ENCODE measurements at regions not wholly inside any gene's neighbourhood (a gene's known extent, or its start where the extent isn't known, plus 50 kb on each side); places are given as distances from the start of the nearest gene placed in this dataset.
"Not testable (repeated sequence)": the region's sequence is repeated elsewhere in the genome, so short reads cannot be mapped to it uniquely, and the experiment has no call there.

- Mint-ChIP-seq H3K27me3 (ENCODE audit: unreplicated experiment) (no peaks in the 10 kb centered on the region), H3K4me3 (ENCODE audit: unreplicated experiment) (no peak overlapping the region), H3K9me3 (ENCODE audit: unreplicated experiment) (no peaks in the 10 kb centered on the region), H3K36me3 (ENCODE audit: unreplicated experiment) (no peaks in the 10 kb centered on the region), H3K4me1 (ENCODE audit: unreplicated experiment) (no peaks in the 10 kb centered on the region), H3K27ac (ENCODE audit: unreplicated experiment) (no peak overlapping the region)
- DNase-seq (ENCODE audit: extremely low spot score, unreplicated experiment): no peak
- no peak for TF ChIP-seq CTCF (IDR thresholded peaks at IDR 0.05)
Measured at GRCh38 chr4:34964613-34965012, 1279.7 kb downstream of the ARAP2 start.

- no peak overlapping the region for H3K27ac Mint-ChIP-seq (ENCODE audit: unreplicated experiment)
- no peak for TF ChIP-seq CTCF (IDR thresholded peaks at IDR 0.05)
Measured at GRCh38 chr4:34972189-34972588, 1272.1 kb downstream of the ARAP2 start.

GRCh38 chr4:34973650-34974312 lies 1270.5 kb downstream of the ARAP2 start:
- no peaks in the 10 kb centered on the region for H3K36me3 Mint-ChIP-seq (ENCODE audit: unreplicated experiment)
- H3K27ac Mint-ChIP-seq (ENCODE audit: unreplicated experiment): no peak overlapping the region
- no peaks in the 10 kb centered on the region for H3K27me3 Mint-ChIP-seq (ENCODE audit: unreplicated experiment)
- no peak for DNase-seq (ENCODE audit: extremely low spot score, unreplicated experiment)
- no peak for TF ChIP-seq CTCF (IDR thresholded peaks at IDR 0.05)
- H3K4me1 Mint-ChIP-seq (ENCODE audit: unreplicated experiment): no peaks in the 10 kb centered on the region
- H3K9me3 Mint-ChIP-seq (ENCODE audit: unreplicated experiment): peaks cover 3% of the 10 kb centered on the region
- H3K4me3 Mint-ChIP-seq (ENCODE audit: unreplicated experiment): no peak overlapping the region

More at GRCh38 chr4:34972189-34972588, 1272.1 kb downstream of the ARAP2 start:
- no peaks in the 10 kb centered on the region for H3K36me3 Mint-ChIP-seq (ENCODE audit: unreplicated experiment)
- no peak for DNase-seq (ENCODE audit: extremely low spot score, unreplicated experiment)
- H3K27me3 Mint-ChIP-seq (ENCODE audit: unreplicated experiment): no peaks in the 10 kb centered on the region
- no peaks in the 10 kb centered on the region for H3K9me3 Mint-ChIP-seq (ENCODE audit: unreplicated experiment)
- H3K4me1 Mint-ChIP-seq (ENCODE audit: unreplicated experiment): no peaks in the 10 kb centered on the region
- no peak overlapping the region for H3K4me3 Mint-ChIP-seq (ENCODE audit: unreplicated experiment)

GRCh38 chr4:34974313-34974680 lies 1270.0 kb downstream of the ARAP2 start:
- Mint-ChIP-seq H3K27ac (ENCODE audit: unreplicated experiment) (no peak overlapping the region), H3K4me3 (ENCODE audit: unreplicated experiment) (no peak overlapping the region), H3K4me1 (ENCODE audit: unreplicated experiment) (no peaks in the 10 kb centered on the region), H3K27me3 (ENCODE audit: unreplicated experiment) (no peaks in the 10 kb centered on the region), H3K9me3 (ENCODE audit: unreplicated experiment) (peaks cover 8% of the 10 kb centered on the region), H3K36me3 (ENCODE audit: unreplicated experiment) (no peaks in the 10 kb centered on the region)
- TF ChIP-seq CTCF (IDR thresholded peaks at IDR 0.05): no peak
- DNase-seq (ENCODE audit: extremely low spot score, unreplicated experiment): no peak

GRCh38 chr4:35021222-35021621 lies 1223.1 kb downstream of the ARAP2 start:
- H3K9me3 Mint-ChIP-seq (ENCODE audit: unreplicated experiment): peaks cover 27% of the 10 kb centered on the region
- not testable (repeated sequence) for H3K4me3 Mint-ChIP-seq (ENCODE audit: unreplicated experiment); H3K36me3 Mint-ChIP-seq (ENCODE audit: unreplicated experiment); H3K27ac Mint-ChIP-seq (ENCODE audit: unreplicated experiment); H3K4me1 Mint-ChIP-seq (ENCODE audit: unreplicated experiment); DNase-seq (ENCODE audit: extremely low spot score, unreplicated experiment); H3K27me3 Mint-ChIP-seq (ENCODE audit: unreplicated experiment)
